Testis (tissue), 2 donors: ENCODE measurements at regions not wholly inside any gene's neighbourhood (a gene's known extent, or its start where the extent isn't known, plus 50 kb on each side); places are given as distances from the start of the nearest gene placed in this dataset.

Experiments
- DNase-seq: peaks from one replicate; pipeline ENCODE4 v3.0.0-alpha.2; 2019
- H3K27ac ChIP-seq, 2 donors: fragments of 200-600 bp; sonication (generic); one replicate each; pipeline ENCODE4 v1.5.1; 2019
- H3K27me3 ChIP-seq: fragments of 200-600 bp; sonication (generic); one replicate; pipeline ENCODE4 v1.5.1; 2019
- H3K36me3 ChIP-seq: fragments of 200-600 bp; sonication (generic); one replicate; pipeline ENCODE4 v1.5.1; 2017; ENCODE audit warnings: low read depth; ENCODE audit errors: missing control alignments
- H3K4me1 ChIP-seq: fragments of 200-600 bp; sonication (generic); one replicate; pipeline ENCODE4 v1.5.1; 2019
- H3K4me3 ChIP-seq, 2 donors: fragments of 200-600 bp; sonication (generic); one replicate each; pipeline ENCODE4 v1.5.1; 2017 to 2019
- H3K9me3 ChIP-seq: fragments of 200-600 bp; sonication (generic); one replicate; pipeline ENCODE4 v1.5.1; 2017
- CTCF ChIP-seq, 3 experiments: fragments of 450-650 bp in 2 of 3; fragments of 200-600 bp in 1 of 3; sonication (generic) in 1 of 3; IDR thresholded peaks; one replicate each; pipeline ENCODE4 v1.5.1; 2016 to 2019; ENCODE audit warnings: antibody characterized with exemption in 3 of 3, mild to moderate bottlenecking in 2 of 3, moderate library complexity in 1 of 3
- POLR2A ChIP-seq: fragments of 450-650 bp; IDR thresholded peaks from one replicate; pipeline ENCODE4 v1.6.1; 2017; ENCODE audit warnings: antibody characterized with exemption, mild to moderate bottlenecking, moderate library complexity
- WGBS, 2 donors: methylation state at CpG; one replicate each; pipeline ENCODE4 v1.1.5; 2018; 5-methylcytosine and 5-hydroxymethylcytosine counted together
- intact Hi-C: fragments of 100-400 bp; cut with DNase I; formaldehyde crosslinking; loops from one replicate; pipeline ENCODE4 v1.15.1; 2023; ENCODE audit warnings: low total_unique reads

- no peaks in the 10 kb centered on the region for H3K4me1 ChIP-seq
- WGBS, 2 donors = 87 to 96% methylated on average over 1 of the region's 1 CpG
- no peak for DNase-seq
- H3K9me3 ChIP-seq = no peaks in the 10 kb centered on the region
- TF ChIP-seq CTCF (IDR thresholded peaks at IDR 0.05) (no peak), POLR2A (no peak)
- H3K36me3 ChIP-seq = no peaks in the 10 kb centered on the region
- no peak overlapping the region for H3K27ac ChIP-seq
- H3K27me3 ChIP-seq = no peaks in the 10 kb centered on the region
- H3K4me3 ChIP-seq = no peak overlapping the region
- intact Hi-C loops = no loop called here
These were observed 939.1 kb downstream of the OTOL1 start for GRCh38 chr3:162435750-162436149.

DNA sequence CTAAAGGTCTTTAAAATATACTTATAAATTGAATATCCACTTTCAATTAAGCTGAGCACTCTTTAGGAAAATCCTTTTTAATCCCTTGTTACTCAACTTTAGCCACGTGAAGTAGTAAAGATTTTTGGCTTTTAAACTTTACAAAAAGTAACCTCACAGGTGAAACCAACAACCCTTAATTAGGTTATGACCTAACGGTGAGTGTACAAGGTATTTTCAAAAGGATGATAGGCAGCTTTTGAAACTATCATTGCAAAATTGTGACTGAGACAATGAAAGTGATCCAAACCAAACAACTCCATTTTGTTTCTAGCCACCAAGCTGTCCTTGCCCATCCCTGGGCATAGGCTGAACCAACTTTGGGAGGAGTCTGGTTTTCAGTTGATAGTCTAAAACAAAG, 940.2 kb downstream of the OTOL1 start:
- Histone ChIP-seq H3K36me3 (no peaks in the 10 kb centered on the region), H3K27ac (no peak overlapping the region), H3K4me1 (no peaks in the 10 kb centered on the region), H3K27me3 (no peaks in the 10 kb centered on the region), H3K4me3 (no peak overlapping the region), H3K9me3 (no peaks in the 10 kb centered on the region)
- 83 to 95% methylated on average over 2 of the region's 2 CpGs for WGBS, 2 donors
- intact Hi-C loops = no loop called here
- no peak for DNase-seq
- TF ChIP-seq POLR2A (no peak), CTCF (IDR thresholded peaks at IDR 0.05) (no peak)

- Histone ChIP-seq H3K36me3 (no peaks in the 10 kb centered on the region), H3K27me3 (no peaks in the 10 kb centered on the region), H3K27ac (no peak overlapping the region), H3K4me3 (no peak overlapping the region), H3K4me1 (no peaks in the 10 kb centered on the region), H3K9me3 (no peaks in the 10 kb centered on the region)
- intact Hi-C loops = no loop called here
- DNase-seq = no peak
- 92 to 93% methylated on average over 2 to 3 of the region's 3 CpGs for WGBS, 2 donors
- TF ChIP-seq CTCF (IDR thresholded peaks at IDR 0.05) (no peak), POLR2A (no peak)
These were observed 940.9 kb downstream of the OTOL1 start for GRCh38 chr3:162437480-162437879.

- no peak overlapping the region for H3K27ac ChIP-seq
- no peaks in the 10 kb centered on the region for H3K9me3 ChIP-seq
- DNase-seq = no peak
- WGBS, 2 donors = 48 to 56% methylated on average over 1 of the region's 1 CpG
- no peaks in the 10 kb centered on the region for H3K27me3 ChIP-seq
- intact Hi-C loops = no loop called here
- H3K4me1 ChIP-seq = no peaks in the 10 kb centered on the region
- TF ChIP-seq POLR2A = no peak
- H3K4me3 ChIP-seq = no peak overlapping the region
- no peaks in the 10 kb centered on the region for H3K36me3 ChIP-seq
These were observed 945.1 kb downstream of the OTOL1 start for GRCh38 chr3:162441716-162442115.

GRCh38 chr3:162443376-162443775, 946.8 kb downstream of the OTOL1 start:
- DNase-seq = no peak
- intact Hi-C loops = no loop called here
- Histone ChIP-seq H3K36me3 (no peaks in the 10 kb centered on the region), H3K27me3 (no peaks in the 10 kb centered on the region), H3K9me3 (no peaks in the 10 kb centered on the region), H3K27ac (no peak overlapping the region), H3K4me3 (no peak overlapping the region), H3K4me1 (no peaks in the 10 kb centered on the region)
- TF ChIP-seq CTCF (IDR thresholded peaks at IDR 0.05) (no peak), POLR2A (no peak)
